ENCODE measurements at regions not wholly inside any gene's neighbourhood (a gene's known extent, or its start where the extent isn't known, plus 50 kb on each side); places are given as distances from the start of the nearest gene placed in this dataset.
A peak's percentile ranks its signal among the peaks of the same experiment; 100 is the strongest.
"Not testable (repeated sequence)": the region's sequence is repeated elsewhere in the genome, so short reads cannot be mapped to it uniquely, and the experiment has no call there.

DNA sequence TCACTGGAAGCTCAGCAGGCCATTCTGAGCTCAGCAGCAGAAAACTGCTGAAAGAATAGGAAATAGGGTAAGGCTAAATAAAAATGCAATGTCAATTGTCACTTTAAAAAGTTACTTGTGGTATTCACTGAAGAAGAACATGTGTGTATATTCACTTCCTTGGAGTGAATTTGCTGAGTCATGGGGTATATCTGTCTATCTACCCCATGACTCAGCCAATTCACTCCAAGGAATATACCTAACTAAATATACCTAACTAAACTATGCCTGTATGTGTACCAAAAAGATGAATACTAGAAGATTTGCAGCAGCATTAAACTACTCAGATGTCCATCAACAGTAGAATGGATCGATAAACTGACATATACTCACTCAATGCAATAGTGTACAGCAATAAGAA is 69.5 kb upstream of the KCNAB1 start:
- DNase-seq = peak; percentile 36

DNA sequence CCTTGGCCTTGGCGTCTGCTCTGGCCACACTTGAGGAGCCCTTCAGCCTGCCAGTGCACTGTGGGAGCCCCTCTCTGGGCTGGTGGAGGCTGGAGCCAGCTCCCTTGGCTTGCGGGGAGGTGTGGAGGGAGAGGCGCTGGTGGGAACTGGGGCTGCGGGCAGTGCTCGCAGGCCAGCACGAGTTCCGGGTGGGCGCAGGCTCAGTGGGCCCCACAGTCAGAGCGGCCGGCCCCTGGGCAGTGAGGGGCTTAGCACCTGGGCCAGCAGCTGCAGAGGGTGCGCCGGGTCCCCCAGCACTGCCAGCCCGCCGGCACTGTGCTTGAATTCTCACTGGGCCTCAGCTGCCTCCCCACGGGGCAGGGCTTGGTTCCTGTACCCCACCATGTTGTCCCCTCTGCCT is 68.7 kb upstream of the KCNAB1 start:
- DNase-seq = no peak

- DNase-seq = no peak
Observed at GRCh38 chr3:156052115-156052514, 68.3 kb upstream of the KCNAB1 start.

DNA sequence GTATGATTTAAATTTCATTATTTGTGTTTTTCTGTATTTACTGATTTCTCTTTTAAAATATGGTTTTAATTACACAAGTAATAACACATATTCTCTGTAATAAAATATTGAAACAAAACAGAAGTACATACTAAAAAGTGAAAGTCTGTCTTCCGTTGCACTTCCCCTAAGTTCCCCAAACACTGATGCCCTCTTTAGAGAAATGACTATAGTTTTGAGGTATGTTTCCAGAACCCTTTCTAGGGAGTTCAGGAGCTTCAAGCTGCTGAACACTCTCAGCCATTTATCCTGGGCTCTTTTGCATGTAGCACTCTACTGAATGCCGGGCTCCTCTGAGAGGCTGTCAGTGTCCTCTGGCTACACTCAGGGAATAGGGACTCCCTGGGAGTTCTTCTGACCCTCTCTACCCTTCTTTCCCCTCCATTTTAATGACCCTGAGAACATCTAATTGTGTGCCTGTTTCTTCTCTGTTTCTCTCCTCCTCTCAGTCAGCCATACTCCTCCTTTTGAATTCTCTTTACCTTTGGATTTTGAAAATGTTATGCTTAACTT is 60.4 kb upstream of the KCNAB1 start:
- no peak for DNase-seq

- DNase-seq = not testable (repeated sequence)
Observed at GRCh38 chr3:156068151-156068550, 52.2 kb upstream of the KCNAB1 start.

DNA sequence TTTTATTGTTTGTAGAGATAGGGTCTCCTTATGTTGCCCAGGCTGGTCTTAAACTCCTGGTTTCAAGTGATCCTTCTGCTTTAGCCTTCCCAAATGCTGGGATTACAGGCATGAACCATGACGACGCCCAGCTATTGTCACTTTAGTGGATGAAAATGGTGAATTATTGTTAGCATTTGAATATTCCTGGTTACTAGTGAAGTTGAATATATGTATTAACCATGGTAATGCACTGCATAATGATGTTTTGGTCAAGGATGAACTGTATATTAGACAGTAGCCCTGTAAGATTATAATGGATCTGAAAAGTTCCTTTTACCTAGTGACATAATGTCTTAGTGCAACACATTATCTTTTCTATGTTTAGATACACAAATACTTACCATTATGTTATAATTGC is 50.4 kb upstream of the KCNAB1 start:
- DNase-seq = no peak

Measured in hematopoietic multipotent progenitor cell treated with erythropoietin and hydrocortisone succinate and interleukin-3 and kit ligand, for 8 days (in vitro differentiated cells).